Right atrium auricular region (tissue), 2 donors: ENCODE measurements at regions not wholly inside any gene's neighbourhood (a gene's known extent, or its start where the extent isn't known, plus 50 kb on each side); places are given as distances from the start of the nearest gene placed in this dataset.
"Not testable (repeated sequence)": the region's sequence is repeated elsewhere in the genome, so short reads cannot be mapped to it uniquely, and the experiment has no call there.

ENCODE experiments used
- DNase-seq: peaks from one replicate; pipeline ENCODE4 v3.0.0-alpha.2; 2019; ENCODE audit warnings: low spot score
- H3K27ac ChIP-seq, 2 donors: fragments of 200-600 bp; sonication (generic); 1 replicate in 1 of 2; 2 replicates in 1 of 2; pipeline ENCODE4 v1.5.1; 2016 to 2019
- H3K27me3 ChIP-seq, 2 donors: fragments of 200-600 bp; sonication (generic); one replicate each; pipeline versions ENCODE4 v1.5.1 to v1.6.0; 2017 to 2019
- H3K36me3 ChIP-seq: fragments of 200-600 bp; sonication (generic); one replicate; pipeline ENCODE4 v1.5.1; 2016
- H3K4me1 ChIP-seq, 2 donors: fragments of 200-600 bp; sonication (generic); one replicate each; pipeline versions ENCODE4 v1.5.1 to v1.6.0; 2017 to 2019
- H3K4me3 ChIP-seq, 2 donors: fragments of 200-600 bp; sonication (generic); 1 replicate in 1 of 2; 2 replicates in 1 of 2; pipeline ENCODE4 v1.5.1; 2017 to 2019; ENCODE audit warnings: mild to moderate bottlenecking in 1 of 2, moderate library complexity in 1 of 2
- H3K9me3 ChIP-seq, 2 donors: fragments of 200-600 bp; sonication (generic); one replicate each; pipeline ENCODE4 v1.5.1; 2019
- CTCF ChIP-seq, 2 donors: fragments of 200-600 bp; sonication (generic); IDR thresholded peaks; one replicate each; pipeline ENCODE4 v1.5.1; 2019; ENCODE audit warnings: antibody characterized with exemption in 2 of 2

DNA sequence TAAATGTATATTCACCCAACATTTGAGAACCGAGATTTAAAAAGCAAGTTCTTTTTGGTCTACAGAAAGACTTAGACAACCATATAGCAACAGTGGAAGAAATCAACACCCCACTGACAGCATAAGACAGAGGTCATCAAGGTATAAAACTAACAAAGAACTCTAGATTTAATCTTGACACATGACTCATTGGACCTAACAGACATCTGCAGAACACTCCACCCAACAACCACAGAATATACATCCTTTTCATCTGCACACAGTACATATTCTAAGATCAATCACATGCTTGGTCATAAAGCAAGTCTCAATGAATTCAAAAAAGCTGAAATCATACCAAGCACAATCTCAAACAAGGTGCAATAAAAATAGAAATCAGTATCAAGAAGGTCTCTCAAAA, 65.8 kb downstream of the SPIN4 start:
- no peak for TF ChIP-seq CTCF (IDR thresholded peaks at IDR 0.05)
- H3K4me3 ChIP-seq = no peak overlapping the region
- H3K36me3 ChIP-seq = no peaks in the 10 kb centered on the region
- H3K9me3 ChIP-seq = no peaks in the 10 kb centered on the region
- no peaks in the 10 kb centered on the region for H3K4me1 ChIP-seq
- DNase-seq = no peak
- no peak overlapping the region for H3K27ac ChIP-seq
- H3K27me3 ChIP-seq = no peaks in the 10 kb centered on the region

- Histone ChIP-seq H3K36me3 (no peaks in the 10 kb centered on the region), H3K9me3 (no peaks in the 10 kb centered on the region), H3K4me1 (no peaks in the 10 kb centered on the region), H3K4me3 (no peak overlapping the region), H3K27me3 (no peaks in the 10 kb centered on the region), H3K27ac (no peak overlapping the region)
- no peak for TF ChIP-seq CTCF (IDR thresholded peaks at IDR 0.05)
- DNase-seq = no peak
Measured at GRCh38 chrX:63284659-63285058, 66.5 kb downstream of the SPIN4 start.

GRCh38 chrX:63283348-63283747, 67.8 kb downstream of the SPIN4 start:
- TF ChIP-seq CTCF (IDR thresholded peaks at IDR 0.05) = no peak

GRCh38 chrX:63282828-63283227, 68.3 kb downstream of the SPIN4 start:
- Histone ChIP-seq H3K4me3 (no peak overlapping the region), H3K36me3 (no peaks in the 10 kb centered on the region), H3K27ac (no peak overlapping the region), H3K9me3 (no peaks in the 10 kb centered on the region), H3K4me1 (no peaks in the 10 kb centered on the region), H3K27me3 (no peaks in the 10 kb centered on the region)
- no peak for DNase-seq
- no peak for TF ChIP-seq CTCF (IDR thresholded peaks at IDR 0.05)

More at GRCh38 chrX:63283348-63283747, 67.8 kb downstream of the SPIN4 start:
- H3K27me3 ChIP-seq = no peaks in the 10 kb centered on the region
- no peaks in the 10 kb centered on the region for H3K9me3 ChIP-seq
- no peak overlapping the region for H3K4me3 ChIP-seq
- H3K4me1 ChIP-seq = no peaks in the 10 kb centered on the region
- H3K36me3 ChIP-seq = no peaks in the 10 kb centered on the region
- no peak overlapping the region for H3K27ac ChIP-seq
- no peak for DNase-seq

GRCh38 chrX:63282077-63282476, 69.1 kb downstream of the SPIN4 start:
- DNase-seq = no peak
- no peaks in the 10 kb centered on the region for H3K9me3 ChIP-seq
- no peak for TF ChIP-seq CTCF (IDR thresholded peaks at IDR 0.05)
- no peaks in the 10 kb centered on the region for H3K36me3 ChIP-seq
- no peaks in the 10 kb centered on the region for H3K4me1 ChIP-seq
- H3K27me3 ChIP-seq = no peaks in the 10 kb centered on the region
- H3K27ac ChIP-seq = no peak overlapping the region
- no peak overlapping the region for H3K4me3 ChIP-seq

GRCh38 chrX:63281465-63281864, 69.7 kb downstream of the SPIN4 start:
- no peak for TF ChIP-seq CTCF (IDR thresholded peaks at IDR 0.05)
- H3K27ac ChIP-seq = no peak overlapping the region
- H3K9me3 ChIP-seq = no peaks in the 10 kb centered on the region
- H3K36me3 ChIP-seq = no peaks in the 10 kb centered on the region
- no peak overlapping the region for H3K4me3 ChIP-seq
- no peaks in the 10 kb centered on the region for H3K27me3 ChIP-seq
- no peak for DNase-seq
- no peaks in the 10 kb centered on the region for H3K4me1 ChIP-seq

- not testable (repeated sequence) for H3K36me3 ChIP-seq, H3K9me3 ChIP-seq, DNase-seq, H3K27ac ChIP-seq, H3K27me3 ChIP-seq, H3K4me1 ChIP-seq, H3K4me3 ChIP-seq
Measured at GRCh38 chrX:63277394-63277793, 73.7 kb downstream of the SPIN4 start.
